GM18868 (cell line): ENCODE measurements at regions not wholly inside any gene's neighbourhood (a gene's known extent, or its start where the extent isn't known, plus 50 kb on each side); places are given as distances from the start of the nearest gene placed in this dataset.

Experiments used
- ATAC-seq: cut with Tn5 transposase; IDR thresholded peaks from one replicate; pipeline ENCODE4 v1.9.1; 2021; ENCODE audit warnings: mild to moderate bottlenecking, moderate library complexity; ENCODE audit not compliant: unreplicated experiment

DNA sequence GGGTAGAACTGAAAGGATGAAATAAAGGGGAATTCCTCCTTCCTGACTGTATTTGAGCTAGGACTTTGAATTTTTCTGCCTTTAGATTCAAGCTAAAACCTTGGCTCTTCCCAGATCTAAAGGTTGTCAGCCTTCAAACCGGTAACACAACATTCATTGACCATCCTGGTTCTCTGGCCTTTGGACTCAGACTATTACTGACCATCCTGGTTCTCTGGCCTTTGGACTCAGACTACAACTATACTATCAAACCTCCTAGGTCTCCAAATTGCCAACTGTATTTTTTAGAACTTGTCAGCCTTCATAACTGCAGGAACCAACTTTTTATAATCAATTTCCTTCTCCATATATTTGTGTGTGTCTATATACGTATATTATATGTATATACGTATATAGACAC is 140.6 kb upstream of the RBMY1B start:
- no peak for ATAC-seq

GRCh38 chrY:21394116-21394515 is 117.0 kb upstream of the RBMY1B start:
- ATAC-seq = peak; percentile 59

GRCh38 chrY:21422221-21422620 is 88.9 kb upstream of the RBMY1B start:
- no peak for ATAC-seq

DNA sequence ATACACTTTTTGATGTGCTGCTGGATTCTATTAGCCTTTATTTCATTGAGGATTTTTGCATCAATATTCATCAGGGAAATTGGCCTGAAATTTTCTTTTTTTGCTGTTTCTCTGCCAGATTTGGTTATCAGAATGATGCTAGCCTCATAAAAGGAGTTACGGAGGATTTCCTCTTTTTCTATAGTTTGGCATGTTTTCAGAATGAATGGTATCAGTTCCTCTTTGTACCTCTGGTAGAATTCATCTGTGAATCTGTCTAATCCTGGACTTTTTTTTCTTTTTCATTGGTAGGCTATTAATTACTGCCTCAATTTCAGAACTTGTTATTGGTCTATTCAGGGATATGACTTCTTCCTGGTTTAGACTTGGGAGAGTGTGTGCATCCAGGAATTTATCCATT is 70.6 kb upstream of the RBMY1B start:
- ATAC-seq = peak; percentile 47

- no peak for ATAC-seq
Measured at GRCh38 chrY:21453644-21454043, 57.5 kb upstream of the RBMY1B start.

GRCh38 chrY:21454133-21454532 is 57.0 kb upstream of the RBMY1B start:
- ATAC-seq = no peak

GRCh38 chrY:21459648-21460047 is 51.5 kb upstream of the RBMY1B start:
- ATAC-seq = no peak
